ENCODE measurements at regions not wholly inside any gene's neighbourhood (a gene's known extent, or its start where the extent isn't known, plus 50 kb on each side); places are given as distances from the start of the nearest gene placed in this dataset.
"Not testable (repeated sequence)": the region's sequence is repeated elsewhere in the genome, so short reads cannot be mapped to it uniquely, and the experiment has no call there.

- DNase-seq: peak; percentile 1 to 31
Measured at GRCh38 chr7:80018941-80019808, 115.5 kb upstream of the GNAI1 start.

DNA sequence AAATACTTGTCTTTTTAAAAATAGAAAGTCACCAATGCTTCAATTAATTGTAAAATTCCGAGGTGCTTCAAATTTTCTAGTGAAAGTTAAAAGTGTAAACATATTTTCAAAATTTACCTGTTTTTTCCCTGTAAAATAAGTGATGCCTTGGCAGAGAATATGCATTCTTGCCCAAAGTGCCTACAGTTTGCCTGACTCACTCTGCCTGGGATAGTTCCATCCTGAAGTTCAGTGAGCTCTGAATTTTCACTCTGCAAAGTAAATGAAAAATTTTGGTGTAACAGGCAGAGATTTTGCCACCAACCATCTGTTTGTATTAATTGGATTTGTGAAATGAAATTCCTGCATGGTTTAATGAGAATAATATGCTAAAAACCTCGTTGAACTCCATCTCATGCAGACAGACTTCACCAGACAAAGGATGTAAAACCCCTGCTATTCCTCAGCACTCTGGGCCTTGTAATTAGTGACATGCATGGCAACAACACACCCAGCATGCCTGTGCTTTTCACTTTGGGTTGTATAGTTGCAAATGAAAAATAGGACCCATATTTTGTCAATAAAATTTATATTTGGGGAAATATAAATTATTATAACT lies 117.4 kb upstream of the GNAI1 start:
- DNase-seq: no peak

DNA sequence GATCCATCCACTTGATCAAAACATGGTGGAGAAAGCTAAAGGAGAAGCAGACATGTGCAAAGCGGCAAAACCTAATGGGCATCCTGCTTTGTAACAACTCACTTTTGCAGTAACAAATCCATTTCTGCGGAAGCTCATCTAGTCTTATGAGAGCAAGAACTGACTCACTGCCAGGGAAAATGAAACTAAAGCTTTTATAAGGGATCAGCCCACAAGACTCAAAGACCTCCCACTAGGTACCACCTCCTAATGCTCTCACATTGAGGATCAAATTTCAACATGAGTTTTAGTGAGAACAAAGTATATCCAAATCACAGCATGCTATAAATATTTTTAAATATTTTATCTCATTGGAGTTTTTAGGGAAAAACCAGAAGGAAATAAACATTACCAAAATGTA lies 120.1 kb upstream of the GNAI1 start:
- no peak for DNase-seq

GRCh38 chr7:80008039-80008438 lies 126.6 kb upstream of the GNAI1 start:
- no peak for DNase-seq

DNA sequence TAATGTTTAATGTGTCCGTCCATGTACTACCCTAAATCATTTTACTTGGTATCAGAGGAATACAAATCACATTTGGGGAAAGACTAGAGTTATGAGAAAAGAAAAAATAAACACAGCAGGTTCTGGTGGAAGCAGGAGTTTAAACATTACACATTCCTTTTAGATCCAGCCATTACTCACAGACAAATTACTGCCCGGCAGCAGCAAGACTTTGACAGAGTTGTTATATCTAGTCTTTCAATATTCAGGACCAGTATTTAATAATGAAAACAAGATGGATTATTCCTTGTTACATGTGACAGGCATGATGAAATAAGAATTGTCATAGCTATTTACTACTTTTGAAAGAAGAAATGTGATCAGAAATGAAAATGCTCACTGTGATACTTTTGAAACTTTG lies 131.8 kb upstream of the GNAI1 start:
- DNase-seq: no peak

DNA sequence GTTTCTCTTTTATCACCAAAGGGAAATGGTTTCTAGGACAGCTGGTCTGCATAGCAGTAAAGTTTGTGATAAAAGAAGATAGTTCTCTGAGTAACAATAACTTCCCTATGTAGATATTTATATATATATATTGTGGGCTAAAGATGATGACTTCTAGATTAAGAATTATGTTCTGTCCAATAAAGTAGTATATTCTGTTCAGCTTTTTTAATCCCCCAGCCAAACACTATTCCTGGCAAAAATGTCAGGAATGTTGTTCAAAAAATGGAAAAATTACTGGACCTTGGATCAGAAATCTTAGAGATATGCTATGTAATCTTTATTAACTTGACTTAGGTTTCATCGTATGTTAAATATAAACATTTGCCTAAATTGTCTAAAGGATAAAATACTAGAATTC lies 136.3 kb upstream of the GNAI1 start:
- DNase-seq: no peak

DNA sequence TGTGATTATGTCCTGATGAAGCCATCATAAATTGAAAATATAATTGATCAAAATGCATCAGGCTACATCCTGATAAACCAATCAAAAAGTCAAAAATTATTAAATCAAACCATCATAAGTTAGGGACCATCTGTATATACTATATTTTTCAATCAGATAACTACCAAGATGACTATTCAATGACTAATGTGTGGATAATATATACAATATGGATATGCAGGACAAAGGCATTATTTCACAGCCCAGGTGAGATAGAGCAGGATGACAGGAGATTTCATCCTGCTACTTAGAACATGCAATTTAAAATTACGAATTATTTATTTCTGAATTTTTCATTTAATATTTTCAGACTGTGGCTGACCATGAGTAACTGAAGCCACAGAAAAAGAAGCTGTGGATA lies 137.3 kb upstream of the GNAI1 start:
- DNase-seq: no peak

DNA sequence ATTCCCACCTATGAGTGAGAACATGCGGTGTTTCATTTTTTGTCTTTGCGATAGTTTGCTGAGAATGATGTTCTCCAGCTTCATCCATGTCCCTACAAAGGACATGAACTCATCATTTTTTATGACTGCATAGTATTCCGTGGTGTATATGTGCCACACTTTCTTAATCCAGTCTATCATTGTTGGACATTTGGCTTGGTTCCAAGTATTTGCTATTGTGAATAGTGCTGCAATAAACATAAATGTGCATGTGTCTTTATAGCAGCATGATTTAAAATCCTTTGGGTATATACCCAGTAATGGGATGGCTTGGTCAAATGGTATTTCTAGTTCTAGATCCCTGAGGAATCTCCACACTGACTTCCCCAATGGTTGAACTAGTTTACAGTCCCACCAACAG lies 138.9 kb upstream of the GNAI1 start:
- DNase-seq: not testable (repeated sequence)

- DNase-seq: no peak
Measured at GRCh38 chr7:79988653-79989052, 146.0 kb upstream of the GNAI1 start.

- DNase-seq: no peak
Measured at GRCh38 chr7:79984210-79984609, 150.4 kb upstream of the GNAI1 start.

DNA sequence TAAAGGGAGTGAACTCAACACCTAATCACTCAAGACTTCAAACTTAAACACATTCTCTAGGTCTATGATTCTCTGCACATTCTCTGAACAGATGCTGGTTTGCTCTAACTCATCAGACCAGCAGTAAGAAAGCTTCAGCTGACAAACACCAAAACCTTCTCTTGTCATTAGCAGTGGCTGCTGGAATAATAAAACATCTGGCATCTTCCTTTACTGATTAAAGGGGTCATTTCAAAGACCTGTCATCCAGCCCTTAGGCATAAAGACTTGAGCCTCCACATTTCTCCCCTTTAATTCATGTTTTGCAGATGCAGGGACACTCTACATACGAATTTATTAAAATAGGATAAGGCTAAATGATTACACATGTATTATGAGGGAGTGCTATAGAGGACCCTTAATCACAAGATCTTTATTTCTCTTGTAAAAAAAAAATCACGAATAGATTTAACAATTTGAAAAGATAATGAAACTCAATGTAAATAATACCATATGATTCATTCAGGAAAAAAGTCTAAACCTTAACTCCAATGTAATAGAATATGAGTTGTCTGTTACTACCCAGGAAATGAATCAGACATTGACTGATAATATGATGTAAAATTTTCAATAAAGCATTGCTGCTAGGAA lies 152.4 kb upstream of the GNAI1 start:
- DNase-seq: no peak

- no peak for DNase-seq
Measured at GRCh38 chr7:79980376-79980775, 154.3 kb upstream of the GNAI1 start.

GRCh38 chr7:79979437-79979836 lies 155.2 kb upstream of the GNAI1 start:
- no peak for DNase-seq

DNA sequence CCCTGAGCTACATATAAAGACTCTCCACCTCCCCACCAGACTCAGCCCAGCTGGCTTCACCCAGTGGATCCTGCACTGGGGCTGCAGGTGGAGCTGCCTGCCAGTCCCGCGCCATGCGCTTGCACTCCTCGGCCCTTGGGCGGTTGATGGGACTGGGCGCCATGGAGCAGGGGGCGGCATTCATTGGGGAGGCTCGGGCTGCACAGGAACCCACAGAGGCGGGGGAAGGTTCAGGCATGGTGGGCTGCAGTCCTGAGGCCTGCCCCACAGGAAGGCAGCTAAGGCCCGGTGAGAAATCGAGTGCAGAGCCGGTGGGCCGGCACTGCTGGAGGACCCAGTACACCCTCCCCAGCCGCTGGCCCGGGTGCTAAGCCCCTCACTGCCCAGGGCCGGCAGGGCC lies 157.2 kb upstream of the GNAI1 start:
- no peak for DNase-seq

DNA sequence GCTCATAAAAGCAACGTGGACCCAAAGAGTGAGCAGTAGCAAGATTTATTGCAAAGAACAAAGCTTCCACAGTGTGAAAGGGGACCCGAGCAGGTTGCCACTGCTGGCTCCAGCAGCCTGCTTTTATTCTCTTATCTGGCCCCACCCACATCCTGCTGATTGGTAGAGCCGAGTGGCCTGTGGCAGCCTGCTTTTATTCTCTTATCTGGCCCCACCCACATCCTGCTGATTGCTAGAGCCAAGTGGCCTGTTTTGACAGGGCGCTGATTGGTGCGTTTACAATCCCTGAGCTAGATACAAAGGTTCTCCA lies 158.0 kb upstream of the GNAI1 start:
- not testable (repeated sequence) for DNase-seq

DNA sequence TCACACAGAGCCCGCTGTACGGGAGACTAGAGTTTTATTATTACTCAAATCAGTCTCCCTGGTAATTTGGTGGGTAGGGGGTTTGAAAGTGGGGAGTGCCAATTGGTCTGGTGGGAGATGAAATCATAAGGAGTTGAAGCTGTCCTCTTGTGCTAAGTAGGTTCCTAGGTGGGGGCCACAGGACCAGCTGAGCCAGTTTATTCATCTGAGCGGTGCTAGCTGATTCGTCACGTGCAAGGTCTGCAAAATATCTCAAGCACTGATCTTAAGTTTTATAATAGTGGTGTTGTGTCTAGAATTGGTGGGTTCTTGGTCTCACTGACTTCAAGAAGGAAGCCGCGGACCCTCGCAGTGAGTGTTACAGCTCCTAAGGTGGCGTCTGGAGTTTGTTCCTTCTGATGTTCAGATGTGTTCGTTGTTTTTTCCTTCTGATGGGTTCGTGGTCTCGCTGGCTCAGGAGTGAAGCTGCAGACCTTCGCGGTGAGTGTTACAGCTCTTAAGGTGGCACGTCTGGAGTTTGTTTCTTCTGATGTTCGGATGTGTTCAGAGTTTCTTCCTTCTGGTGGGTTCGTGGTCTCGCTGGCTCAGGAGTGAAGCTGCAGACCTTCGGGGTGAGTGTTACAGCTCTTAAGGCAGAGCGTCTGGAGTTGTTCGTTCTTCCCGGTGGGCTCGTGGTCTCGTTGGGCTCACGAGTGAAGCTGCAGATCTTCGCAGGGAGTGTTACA lies 158.5 kb upstream of the GNAI1 start:
- not testable (repeated sequence) for DNase-seq

DNA sequence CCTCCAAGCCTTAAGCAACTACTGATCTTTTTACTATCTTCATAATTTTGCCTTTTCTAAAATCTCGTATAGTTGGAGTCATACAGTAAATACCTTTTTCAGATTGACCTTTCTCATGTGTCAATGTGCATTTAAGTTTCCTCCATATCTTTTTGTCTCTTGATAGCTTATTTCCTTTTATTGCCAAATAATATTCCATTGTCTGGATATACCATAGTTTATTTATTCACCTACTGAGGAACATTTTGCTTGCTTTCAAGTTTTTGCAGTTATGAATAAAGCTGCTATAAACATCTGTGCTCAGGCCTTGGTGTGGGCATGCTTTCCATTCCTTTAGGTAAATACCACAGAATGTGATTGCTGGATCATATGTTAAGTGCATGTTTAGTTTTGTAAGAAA lies 161.2 kb upstream of the GNAI1 start:
- DNase-seq: no peak

DNA sequence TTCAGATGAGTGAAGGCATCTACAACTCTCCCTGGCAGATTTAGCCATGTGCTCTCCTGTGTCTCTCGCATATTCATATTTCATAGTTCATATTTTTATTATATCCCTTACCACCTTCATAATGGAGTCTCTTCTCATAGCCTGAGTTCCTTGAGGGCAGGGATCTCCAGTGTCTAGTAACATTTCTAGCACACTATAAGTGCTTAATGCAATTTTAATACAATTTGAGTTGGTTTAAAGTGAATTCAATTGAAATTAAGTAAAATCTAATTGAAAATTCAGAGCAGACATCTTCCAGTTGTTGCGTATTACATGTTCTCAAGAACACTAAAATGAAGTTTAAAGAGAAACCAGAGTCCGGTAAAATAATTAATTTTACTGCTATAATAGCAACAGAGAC lies 163.6 kb upstream of the GNAI1 start:
- no peak for DNase-seq

DNA sequence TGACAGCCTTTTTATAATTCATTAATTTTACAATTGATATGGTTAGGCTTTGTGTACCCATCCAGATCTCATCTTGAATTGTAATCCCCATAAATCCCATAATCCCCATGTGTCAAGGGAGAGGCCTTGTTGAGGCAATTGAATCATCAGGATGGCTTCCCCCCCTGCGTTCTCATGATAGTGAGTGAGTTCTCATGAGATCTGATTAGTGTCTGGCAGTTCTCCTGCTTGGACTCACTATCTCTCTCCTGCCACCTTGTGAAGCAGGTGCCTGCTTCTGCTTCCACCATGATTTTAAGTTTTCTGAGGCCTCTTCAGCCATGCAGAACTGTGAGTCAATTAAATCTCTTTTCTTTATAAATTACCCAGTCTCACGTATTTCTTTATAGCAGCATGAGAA lies 165.7 kb upstream of the GNAI1 start:
- no peak for DNase-seq

- DNase-seq: no peak
Measured at GRCh38 chr7:79968077-79968648, 166.5 kb upstream of the GNAI1 start.

- DNase-seq: no peak
Measured at GRCh38 chr7:79965946-79966345, 168.7 kb upstream of the GNAI1 start.

- DNase-seq: no peak
Measured at GRCh38 chr7:79964463-79964862, 170.2 kb upstream of the GNAI1 start.

DNA sequence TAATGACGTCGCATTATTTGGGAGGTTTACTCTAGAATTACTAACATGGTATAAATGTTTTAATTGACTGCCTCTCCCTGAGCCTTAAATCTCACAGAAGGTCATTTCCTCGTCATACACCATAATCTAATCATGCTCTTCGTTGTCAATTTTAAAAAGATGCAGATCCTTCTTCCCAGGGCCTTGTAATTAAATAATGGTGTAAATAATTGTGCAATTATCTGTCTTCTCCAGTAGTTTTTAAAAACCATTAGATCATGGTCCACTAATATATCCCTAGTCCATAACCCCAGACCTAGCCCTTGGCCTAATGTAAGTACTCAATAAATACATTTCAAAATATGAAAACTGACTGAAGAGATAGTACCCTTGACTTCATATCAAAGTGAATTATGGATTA lies 181.5 kb upstream of the GNAI1 start:
- DNase-seq: no peak
